GM21717 (cell line): ENCODE measurements at regions not wholly inside any gene's neighbourhood (a gene's known extent, or its start where the extent isn't known, plus 50 kb on each side); places are given as distances from the start of the nearest gene placed in this dataset.

Experiments
- ATAC-seq: cut with Tn5 transposase; IDR thresholded peaks from one replicate; pipeline ENCODE4 v1.9.1; 2021; ENCODE audit warnings: mild to moderate bottlenecking, moderate library complexity; ENCODE audit not compliant: unreplicated experiment

GRCh38 chr3:27935492-27935891 is 213.4 kb upstream of the EOMES start:
- ATAC-seq, result no peak

GRCh38 chr3:27939521-27939920 is 217.4 kb upstream of the EOMES start:
- no peak for ATAC-seq

DNA sequence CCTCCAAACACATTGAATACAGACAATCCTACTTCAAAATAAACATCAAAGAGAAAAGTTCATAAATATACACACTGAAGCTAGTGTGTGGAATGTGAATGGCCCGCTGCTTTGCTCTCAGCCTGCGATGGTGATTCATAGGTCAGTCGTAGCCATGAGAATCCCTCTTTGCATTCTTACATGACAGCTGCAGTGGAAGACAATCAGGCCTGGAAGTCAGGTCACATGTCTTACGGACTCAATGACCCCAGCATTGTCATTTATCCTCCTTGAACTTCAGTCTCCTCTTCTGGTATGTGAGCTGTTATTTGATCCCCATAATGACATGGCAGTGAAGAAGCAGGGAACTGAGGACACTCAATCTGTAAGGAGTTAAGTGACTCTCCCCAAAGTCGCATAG is 217.8 kb upstream of the EOMES start:
- ATAC-seq, result no peak

DNA sequence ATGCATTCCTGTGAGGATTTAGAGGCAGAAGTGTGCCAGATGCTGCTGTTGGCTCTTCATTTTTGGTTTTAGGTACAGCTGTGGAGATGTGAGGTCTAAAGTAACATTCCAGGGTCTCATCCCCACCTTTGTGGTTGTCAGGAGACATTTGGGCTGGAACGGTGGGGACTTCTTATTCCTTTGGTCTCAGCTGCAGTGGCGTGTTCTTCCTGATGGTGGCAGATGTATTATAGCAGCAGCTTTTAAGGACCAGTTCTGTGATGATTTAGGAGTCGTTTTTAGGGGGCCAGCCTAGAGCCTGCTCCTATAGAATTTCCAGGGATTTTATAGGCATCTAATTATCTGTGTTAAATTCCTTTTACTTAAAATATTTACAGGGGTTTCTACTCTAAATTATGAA is 221.0 kb upstream of the EOMES start:
- ATAC-seq, result no peak

DNA sequence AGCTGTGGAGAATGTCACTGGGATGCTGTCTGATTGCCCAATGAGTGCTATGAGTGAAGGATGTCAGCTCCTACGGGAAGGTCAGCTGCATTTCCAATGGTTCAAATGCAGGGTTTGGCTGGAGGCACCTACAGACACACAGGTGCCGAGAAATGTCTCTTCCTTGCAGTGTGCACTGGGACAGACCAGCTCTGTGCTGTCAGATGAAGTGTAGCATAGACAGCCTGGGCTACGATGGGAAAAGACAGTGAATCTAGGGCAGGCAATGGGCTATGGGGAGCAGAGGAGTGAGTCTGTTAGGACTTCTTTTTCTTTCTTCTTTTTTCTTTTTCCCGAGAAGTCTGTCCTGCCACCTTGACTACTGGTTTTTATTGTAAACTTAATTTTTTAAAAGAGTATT is 223.1 kb upstream of the EOMES start:
- ATAC-seq, result no peak

- ATAC-seq, result no peak
Observed at GRCh38 chr3:27960133-27960532, 238.0 kb upstream of the EOMES start.

DNA sequence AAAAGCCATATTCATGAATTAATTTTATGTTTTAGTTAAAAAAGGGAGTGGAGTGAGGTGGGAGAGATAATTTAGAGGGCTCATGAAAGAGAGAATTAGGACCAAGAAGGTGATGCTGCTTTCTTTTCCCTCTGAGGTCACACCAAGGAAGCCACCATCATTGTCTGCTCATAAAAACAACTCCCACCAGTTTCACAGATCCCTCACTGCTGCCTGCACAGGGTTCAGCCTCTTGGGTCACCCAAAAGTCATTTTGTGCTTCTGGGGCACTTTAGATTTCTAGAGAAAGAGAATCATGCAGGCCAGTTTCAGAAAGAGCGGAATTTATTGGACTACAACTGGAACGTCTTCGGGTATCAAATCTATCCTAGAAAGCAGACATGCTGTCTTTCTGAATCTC is 241.4 kb upstream of the EOMES start:
- ATAC-seq, result no peak

DNA sequence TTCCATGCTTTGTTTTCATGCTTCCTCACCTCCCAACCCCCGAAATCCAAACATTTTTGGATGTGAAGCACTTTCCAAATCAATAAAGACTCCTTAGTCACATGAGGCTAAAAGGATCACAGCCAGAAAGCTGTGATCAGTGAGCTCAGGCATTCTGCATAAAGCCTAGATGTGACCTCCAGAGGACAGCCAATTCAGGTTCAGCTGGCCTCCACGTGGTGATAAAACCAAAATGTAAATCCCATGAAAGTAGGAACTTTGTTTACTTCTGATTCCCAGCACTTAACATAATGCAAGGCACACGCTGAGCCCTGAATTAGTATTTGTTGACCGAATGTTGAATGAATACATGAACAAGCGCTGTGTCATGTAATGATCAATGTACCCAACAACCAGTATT is 249.5 kb upstream of the EOMES start:
- ATAC-seq, result no peak

DNA sequence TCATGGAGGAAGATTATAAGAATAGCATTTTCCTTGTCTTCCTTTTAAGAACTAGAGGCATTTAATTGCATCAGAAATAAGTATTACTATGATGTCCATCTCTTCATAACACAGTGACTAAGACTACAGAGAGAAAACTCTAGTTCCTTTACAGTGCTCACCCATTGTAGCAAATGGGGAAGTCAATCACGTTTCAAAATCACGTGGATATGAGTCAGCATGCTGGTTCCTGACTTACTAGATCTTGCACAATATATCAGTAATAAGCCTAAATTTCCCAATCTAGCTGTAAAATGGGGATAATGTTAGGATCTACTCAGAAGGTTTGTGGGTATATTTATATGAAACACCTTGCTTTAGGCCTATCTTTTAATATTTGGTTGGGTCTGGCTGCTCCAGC is 254.8 kb upstream of the EOMES start:
- no peak for ATAC-seq

GRCh38 chr3:27978440-27978839 is 256.3 kb upstream of the EOMES start:
- ATAC-seq, result no peak

DNA sequence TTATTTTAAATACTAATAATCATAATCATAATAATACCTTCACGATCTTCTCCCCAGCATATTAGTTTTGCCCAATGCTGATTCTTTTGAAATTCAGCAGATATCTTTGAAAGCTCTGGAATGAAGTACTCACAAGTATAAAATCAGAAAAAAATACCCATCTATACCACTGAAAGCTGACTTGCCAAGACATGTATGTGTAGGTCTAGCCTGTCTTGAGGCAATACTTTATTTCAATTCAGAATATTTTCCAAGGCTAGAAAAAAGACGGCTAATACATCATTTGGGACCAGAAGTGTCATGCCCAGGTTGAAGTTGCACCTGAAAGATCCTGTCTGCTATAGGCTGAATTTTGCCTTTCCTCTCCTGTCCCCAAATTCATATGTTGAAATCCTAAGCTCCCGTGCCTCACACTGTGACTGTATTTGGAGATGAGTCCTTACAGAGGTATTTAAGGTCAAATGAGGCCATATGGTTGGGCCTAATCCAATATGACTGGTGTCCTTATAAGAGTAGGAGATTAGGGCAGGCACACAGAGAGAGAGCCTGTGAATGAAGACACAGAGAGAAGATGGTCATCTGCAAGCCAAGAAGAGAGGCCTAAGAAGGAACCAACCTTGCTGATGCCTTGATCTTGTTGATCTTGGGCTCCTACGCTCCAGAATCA is 255.9 kb upstream of the CMC1 start:
- ATAC-seq, result no peak

- no peak for ATAC-seq
Observed at GRCh38 chr3:27986234-27986879, 255.1 kb upstream of the CMC1 start.

GRCh38 chr3:27990324-27990723 is 251.1 kb upstream of the CMC1 start:
- no peak for ATAC-seq

- ATAC-seq, result no peak
Observed at GRCh38 chr3:27990837-27991236, 250.6 kb upstream of the CMC1 start.

- ATAC-seq, result no peak
Observed at GRCh38 chr3:27993051-27993450, 248.4 kb upstream of the CMC1 start.

- ATAC-seq, result no peak
Observed at GRCh38 chr3:28000608-28001007, 240.8 kb upstream of the CMC1 start.

DNA sequence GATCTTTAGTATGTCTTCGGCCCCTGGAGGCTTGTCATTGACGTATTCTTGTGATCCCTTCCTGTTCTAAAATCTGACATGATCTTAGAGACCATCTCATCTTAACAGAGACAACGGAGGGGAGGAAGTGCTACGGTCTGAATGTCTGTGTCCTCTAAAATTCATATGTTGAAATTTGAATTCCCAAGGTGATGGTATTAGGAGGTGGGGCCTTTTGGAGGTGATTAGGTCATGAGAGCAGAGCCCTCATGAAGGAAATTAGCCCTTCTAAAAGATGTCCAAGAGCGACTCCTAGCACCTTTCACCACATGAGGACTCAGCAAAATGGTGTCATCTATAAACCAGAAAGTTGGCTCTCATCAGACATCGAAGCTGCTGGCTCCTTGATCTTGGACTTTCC is 233.2 kb upstream of the CMC1 start:
- ATAC-seq, result no peak

DNA sequence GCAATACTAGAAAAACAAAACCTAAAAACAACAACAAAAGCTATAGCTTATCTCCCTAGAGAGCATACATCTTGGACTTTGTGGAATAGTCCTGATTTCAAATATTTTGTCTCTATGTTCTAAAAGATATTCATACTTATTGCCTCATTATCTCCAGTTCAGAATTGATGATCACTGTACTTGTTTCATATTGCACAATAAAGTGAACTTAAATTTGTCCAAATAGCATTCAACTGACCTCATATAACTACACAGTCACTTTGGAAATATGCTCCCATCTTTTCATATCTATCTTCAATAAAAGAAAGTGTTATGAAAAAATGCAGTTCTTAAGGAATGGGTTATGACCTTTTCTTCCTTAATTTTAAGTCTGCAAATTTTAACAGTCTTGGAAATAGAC is 228.6 kb upstream of the CMC1 start:
- no peak for ATAC-seq

DNA sequence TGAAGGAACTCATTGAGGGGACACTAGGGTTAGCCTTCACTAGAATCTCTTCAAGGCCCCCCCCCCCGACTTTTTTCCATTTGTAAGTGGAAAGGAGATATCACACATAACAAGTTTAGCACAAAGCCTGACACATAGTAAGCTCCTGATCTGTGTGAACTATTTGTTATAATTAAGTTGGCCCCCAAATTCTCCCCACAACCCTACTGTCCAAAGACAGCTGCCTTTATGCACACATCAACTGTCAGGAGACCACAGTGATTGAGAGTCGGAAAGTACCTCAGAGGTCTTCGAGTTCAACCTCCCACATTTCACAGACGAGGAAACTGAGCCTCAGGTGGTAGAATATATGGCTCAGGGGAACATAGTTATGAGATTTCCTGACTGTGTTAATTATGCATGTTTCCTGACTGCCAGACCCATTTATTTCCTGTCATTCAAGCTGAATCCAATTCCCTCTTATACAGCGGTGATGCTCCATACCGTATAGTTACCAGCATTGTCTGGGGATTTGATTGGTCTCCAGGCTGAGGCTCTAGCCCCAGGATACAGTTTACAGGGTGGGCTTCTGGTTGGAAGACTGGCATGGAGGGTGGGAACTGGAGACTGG is 227.4 kb upstream of the CMC1 start:
- ATAC-seq, result no peak

DNA sequence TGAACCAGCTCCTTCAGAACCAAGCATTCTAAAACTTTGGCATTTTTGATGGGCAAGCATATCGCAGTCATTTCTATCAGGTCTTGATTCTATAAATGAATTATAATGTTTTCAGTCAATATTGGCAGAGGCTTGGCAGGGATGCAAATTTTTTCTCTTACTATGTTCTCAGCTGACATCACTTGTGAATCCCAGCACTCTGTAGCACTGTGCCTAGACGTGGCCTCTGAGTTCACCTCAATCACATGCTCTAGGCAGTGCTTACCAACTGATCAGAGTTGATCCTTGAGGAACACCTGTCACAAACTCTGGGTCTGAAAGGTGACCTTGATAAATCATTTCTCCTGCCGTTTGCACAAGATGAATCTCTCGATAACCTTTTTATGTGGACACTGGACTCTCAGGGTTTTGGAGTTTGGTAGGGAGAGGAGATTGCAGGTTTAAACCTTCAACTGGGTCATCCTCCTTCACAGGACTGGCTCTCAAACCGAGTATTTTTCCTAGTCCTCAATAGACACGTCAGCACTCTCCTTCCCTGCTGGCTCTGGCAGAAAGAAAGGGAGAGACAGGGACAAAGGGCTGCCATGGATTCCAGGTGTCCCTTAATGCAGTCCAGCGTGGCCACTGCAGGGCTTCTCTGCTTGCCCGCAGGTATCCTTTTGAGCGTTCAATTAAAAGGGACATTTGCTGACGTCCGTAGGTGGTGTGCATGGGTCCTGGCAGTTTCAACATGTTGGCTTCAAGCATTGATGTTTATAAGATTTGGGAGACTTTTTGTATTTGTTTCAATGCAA is 222.3 kb upstream of the CMC1 start:
- ATAC-seq, result no peak

- ATAC-seq, result no peak
Observed at GRCh38 chr3:28019740-28020139, 221.7 kb upstream of the CMC1 start.

GRCh38 chr3:28022916-28023315 is 218.5 kb upstream of the CMC1 start:
- no peak for ATAC-seq
